Dedifferentiated amniotic fluid mesenchymal stem cell (primary cell): ENCODE measurements at regions not wholly inside any gene's neighbourhood (a gene's known extent, or its start where the extent isn't known, plus 50 kb on each side); places are given as distances from the start of the nearest gene placed in this dataset.

Source experiments
- DNase-seq: peaks from one replicate; pipeline ENCODE4 v3.0.0-alpha.2; 2016; ENCODE audit errors: extremely low spot score

DNA sequence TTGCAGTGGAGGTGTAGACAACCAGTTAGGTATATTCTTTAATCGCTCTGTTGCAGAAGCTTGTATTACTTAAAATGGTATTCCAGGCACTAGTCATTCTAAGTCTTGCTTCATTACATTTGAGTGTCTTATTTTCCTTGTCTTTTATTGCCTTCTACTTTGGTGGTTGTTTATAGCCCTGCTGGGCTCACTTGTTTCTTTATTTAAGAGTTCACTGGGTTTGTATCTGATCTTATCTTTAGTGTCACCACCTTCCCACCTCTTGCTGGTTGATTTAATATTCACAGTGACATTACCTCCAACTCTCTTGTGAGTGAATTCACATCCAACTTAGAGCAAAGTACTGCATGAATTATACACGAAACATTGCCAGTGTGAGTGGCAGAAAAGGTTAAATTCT, 83.6 kb upstream of the BNC2 start:
- DNase-seq, result no peak

DNA sequence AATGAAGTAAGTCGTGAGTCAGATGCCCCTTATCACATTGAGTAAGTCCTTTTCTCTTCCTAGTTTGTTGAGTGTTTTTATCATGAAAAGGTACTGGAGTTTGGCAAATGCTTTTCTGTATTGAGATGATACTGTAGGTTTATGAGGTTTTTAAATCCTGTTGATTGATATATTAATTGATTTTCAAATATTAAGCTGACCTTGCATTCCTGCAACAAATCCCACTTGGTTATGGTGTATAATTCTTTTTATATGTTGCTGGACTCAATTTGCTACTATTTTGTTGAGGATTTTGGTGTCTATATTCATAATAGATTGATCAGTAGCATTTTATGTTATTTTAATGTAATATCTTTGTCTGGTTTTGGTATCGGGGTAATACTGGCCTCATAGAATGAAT, 81.0 kb upstream of the BNC2 start:
- DNase-seq, result no peak

DNA sequence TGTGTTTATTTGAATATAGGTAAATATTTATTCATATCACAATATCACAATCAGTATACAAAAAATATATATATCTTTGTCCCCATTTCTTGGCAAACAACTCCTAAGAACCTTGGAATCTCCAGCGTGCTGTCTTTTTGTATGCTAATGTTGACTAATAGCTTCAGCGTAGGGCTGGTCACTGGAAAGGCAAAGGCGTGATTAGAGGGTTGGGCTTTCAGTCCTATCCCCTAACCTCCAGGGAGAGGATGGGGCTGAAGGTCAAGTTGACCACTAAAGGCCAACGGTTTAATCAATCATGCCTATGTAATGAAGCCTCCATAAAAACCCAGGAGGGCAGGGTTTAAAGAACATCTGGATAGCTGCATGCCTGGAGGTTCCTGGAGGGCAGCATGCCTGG, 79.6 kb upstream of the BNC2 start:
- no peak for DNase-seq

DNA sequence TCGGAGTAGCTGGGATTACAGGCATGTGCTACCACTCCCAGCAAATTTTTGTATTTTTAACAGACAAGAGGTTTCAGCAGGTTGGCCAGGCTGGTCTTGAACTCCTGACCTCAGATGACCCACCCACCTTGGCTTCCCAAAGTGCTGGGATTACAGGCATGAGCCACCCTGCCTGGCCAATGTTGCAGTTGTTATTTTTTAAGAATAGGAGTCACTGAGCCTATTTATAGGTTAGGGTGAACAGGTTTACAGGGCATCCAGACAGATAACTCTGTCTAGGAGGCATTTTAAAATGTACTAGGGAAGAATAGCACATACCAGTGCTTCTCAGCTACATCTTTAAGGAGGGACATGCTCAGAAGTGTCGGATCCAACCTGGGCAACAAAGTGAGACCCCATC, 60.1 kb upstream of the BNC2 start:
- DNase-seq, result no peak

DNA sequence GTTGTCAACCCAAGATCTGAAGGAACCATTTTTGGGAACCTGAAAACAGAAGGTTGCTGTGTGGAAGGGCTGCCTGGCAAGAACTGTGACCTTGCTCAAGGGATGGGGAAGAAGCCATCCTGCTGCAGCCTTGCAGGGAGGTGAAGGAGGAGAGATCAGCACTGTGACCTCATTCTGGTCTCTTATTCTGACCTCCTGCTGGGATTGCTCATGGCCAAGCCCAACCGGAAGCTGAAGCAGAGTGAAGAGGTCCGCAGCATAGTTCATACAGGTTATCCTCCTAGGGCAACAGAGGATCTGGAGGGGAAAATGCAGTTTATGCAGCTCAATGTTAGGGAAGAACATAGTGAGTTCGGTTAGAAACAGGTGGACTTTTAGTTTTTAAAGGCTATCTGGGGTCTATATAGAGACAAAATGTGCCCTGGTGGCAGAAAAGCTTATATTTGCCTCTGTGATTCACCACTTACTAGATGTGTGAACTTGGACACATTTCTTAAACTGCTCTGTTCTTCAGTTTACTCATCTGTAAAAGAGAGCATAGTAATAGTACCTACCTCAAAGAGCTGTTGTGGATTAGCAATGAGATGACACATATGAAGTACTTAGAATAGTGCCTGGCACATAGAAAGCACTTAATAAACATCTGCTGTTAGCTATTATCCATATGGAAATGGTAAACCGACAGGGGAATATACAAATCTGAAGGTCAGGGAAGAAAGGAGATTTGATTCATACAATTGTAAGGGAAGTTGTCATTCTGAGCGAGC, 57.9 kb upstream of the BNC2 start:
- no peak for DNase-seq

DNA sequence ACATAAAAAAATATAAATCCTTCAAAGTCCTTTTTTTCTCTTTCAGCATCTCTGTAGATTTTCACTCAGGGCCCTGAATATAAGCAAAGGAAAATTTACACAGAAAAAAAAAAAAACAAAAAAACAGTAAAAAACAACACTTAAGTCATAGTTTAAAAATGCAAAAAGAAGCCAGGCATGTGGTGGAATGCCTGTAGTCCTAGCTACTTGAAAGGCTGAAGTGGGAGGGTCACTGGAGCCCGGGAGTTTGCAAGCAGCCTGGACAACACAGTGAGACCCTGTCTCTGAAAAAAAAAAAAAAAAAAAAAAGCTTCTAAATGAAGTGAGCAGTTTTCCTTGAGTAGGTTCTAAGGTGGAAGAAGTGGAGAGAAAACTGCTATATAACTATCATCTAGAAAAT, 55.0 kb upstream of the BNC2 start:
- peak; percentile 31 for DNase-seq

DNA sequence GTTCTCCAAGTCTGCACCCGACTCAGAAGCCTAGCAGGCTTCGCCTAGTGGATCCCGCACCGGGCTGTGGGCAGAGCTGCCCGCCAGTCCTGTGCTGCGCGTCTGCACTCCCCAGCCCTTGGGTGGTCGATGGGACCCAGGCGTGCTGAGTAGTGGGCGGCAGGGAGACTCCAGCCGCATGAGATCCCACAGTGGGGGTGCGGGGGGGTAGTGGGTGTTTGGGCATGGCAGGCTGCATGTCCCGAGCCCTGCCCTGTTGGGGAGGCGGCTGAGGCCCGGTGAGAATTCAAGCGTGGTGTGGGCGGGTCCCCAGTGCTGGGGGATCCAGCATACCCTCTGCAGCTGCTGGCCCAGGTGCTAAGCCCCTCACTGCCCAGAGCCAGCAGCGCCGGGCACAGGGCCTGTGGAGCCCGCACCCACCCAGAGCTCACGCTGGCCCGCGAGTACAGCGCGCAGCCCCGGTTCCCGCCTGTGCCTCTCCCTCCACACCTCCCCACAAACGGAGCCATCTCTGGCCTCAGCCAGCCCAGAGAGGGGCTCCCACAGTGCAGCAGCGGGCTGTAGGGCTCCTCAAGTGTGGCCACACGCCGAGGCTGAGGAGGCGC, 53.9 kb upstream of the BNC2 start:
- no peak for DNase-seq

DNA sequence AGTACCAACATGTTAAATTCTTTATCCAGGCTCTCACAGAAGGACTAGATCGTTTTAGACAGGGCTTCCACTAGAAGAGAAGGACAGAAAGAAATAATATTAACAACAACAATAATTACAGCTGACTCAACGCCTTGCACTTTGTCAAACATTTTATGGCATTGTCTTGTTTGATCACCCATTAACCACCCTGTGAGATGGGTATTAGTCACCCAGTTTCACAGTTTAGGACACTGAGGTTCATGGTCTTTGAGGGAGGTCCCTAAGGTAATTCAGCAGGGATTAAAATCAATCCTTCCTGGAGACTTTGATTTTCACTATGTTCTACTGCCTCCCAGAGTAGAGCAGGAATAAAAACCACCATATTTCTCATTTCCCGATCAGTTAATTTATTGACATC, 51.4 kb upstream of the BNC2 start:
- DNase-seq, result no peak
